ENCODE measurements at regions not wholly inside any gene's neighbourhood (a gene's known extent, or its start where the extent isn't known, plus 50 kb on each side); places are given as distances from the start of the nearest gene placed in this dataset.
"Not testable (repeated sequence)": the region's sequence is repeated elsewhere in the genome, so short reads cannot be mapped to it uniquely, and the experiment has no call there.

- not testable (repeated sequence) for TF ChIP-seq CTCF (IDR thresholded peaks at IDR 0.05); EP300 (IDR thresholded peaks at IDR 0.05); POLR2A (IDR thresholded peaks at IDR 0.05; ENCODE audit: low read depth)
These were observed 172.5 kb downstream of the LIG4 start for GRCh38 chr13:108042866-108043265.
